Gastroesophageal sphincter (tissue), 3 donors: ENCODE measurements at regions not wholly inside any gene's neighbourhood (a gene's known extent, or its start where the extent isn't known, plus 50 kb on each side); places are given as distances from the start of the nearest gene placed in this dataset.

Experiments
- CTCF ChIP-seq, 4 experiments: fragments of 200-600 bp in 2 of 4; fragments of 450-650 bp in 2 of 4; sonication (generic) in 1 of 4; IDR thresholded peaks; one replicate each; pipeline ENCODE4 v1.5.1; 2017 to 2019; ENCODE audit warnings: antibody characterized with exemption in 4 of 4, mild to moderate bottlenecking in 2 of 4, moderate library complexity in 2 of 4
- POLR2A ChIP-seq, 2 donors: fragments of 450-650 bp; IDR thresholded peaks; one replicate each; pipeline ENCODE4 v1.6.1; 2017; ENCODE audit warnings: antibody characterized with exemption in 2 of 2, mild to moderate bottlenecking in 2 of 2, moderate library complexity in 1 of 2

GRCh38 chr9:103660830-103661229 lies 433.3 kb upstream of the SMC2 start:
- TF ChIP-seq CTCF (IDR thresholded peaks at IDR 0.05) = no peak
- no peak for TF ChIP-seq POLR2A (IDR thresholded peaks at IDR 0.05)
